Heart right ventricle (tissue), 16 donors: ENCODE measurements at regions not wholly inside any gene's neighbourhood (a gene's known extent, or its start where the extent isn't known, plus 50 kb on each side); places are given as distances from the start of the nearest gene placed in this dataset.

ENCODE experiments used
- ATAC-seq, 8 donors: fragments of 200-7000 bp; cut with Tn5 transposase; one replicate each; pipeline ENCODE4 v1.9.1; 2020; ENCODE audit warnings: mild to moderate bottlenecking in 8 of 8, moderate library complexity in 8 of 8, moderate number of reproducible peaks in 1 of 8
- DNase-seq, 2 donors: peaks; one replicate each; pipeline ENCODE4 v3.0.0-alpha.2; 2020
- H3K27ac ChIP-seq, 10 donors: fragments of 200-600 bp; sonication (generic) in 2 of 10; one replicate each; pipeline versions ENCODE4 v1.5.0 to v1.8.0; 2020 to 2022; ENCODE audit warnings: mild to moderate bottlenecking in 3 of 10
- H3K27me3 ChIP-seq, 7 donors: fragments of 200-600 bp; one replicate each; pipeline ENCODE4 v1.8.0; 2021 to 2022; ENCODE audit warnings: mild to moderate bottlenecking in 2 of 7
- H3K36me3 ChIP-seq, 9 donors: fragments of 200-600 bp; sonication (generic) in 1 of 9; one replicate each; pipeline versions ENCODE4 v1.5.0 to v1.8.0; 2020 to 2022; ENCODE audit warnings: mild to moderate bottlenecking in 2 of 9
- H3K4me1 ChIP-seq, 9 donors: fragments of 200-600 bp; sonication (generic) in 1 of 9; one replicate each; pipeline versions ENCODE4 v1.5.0 to v1.8.0; 2020 to 2022; ENCODE audit warnings: mild to moderate bottlenecking in 4 of 9
- H3K4me3 ChIP-seq, 10 donors: fragments of 200-600 bp; sonication (generic) in 2 of 10; one replicate each; pipeline versions ENCODE4 v1.5.0 to v1.8.0; 2020 to 2022; ENCODE audit warnings: mild to moderate bottlenecking in 7 of 10, moderate library complexity in 2 of 10
- H3K9me3 ChIP-seq, 11 donors: fragments of 200-600 bp in 10 of 11; sonication (generic) in 2 of 11; one replicate each; pipeline versions ENCODE4 v1.5.0 to v1.8.0; 2013 to 2022; ENCODE audit warnings: mild to moderate bottlenecking in 2 of 11, control low read depth in 1 of 11, moderate library complexity in 1 of 11
- WGBS, 2 donors: extraction: QIAGEN DNeasy Blood & Tissue Kit; methylation state at CpG; one replicate each; pipeline ENCODE4 v1.1.7; 2013; ENCODE audit warnings: inconsistent platforms in 1 of 2; 5-methylcytosine and 5-hydroxymethylcytosine counted together
- intact Hi-C, 10 donors: fragments of 100-400 bp; cut with DNase I; formaldehyde crosslinking; loops; one replicate each; pipeline versions ENCODE4 v1.11.1 to v1.14.2; 2022
- TF ChIP-seq, protein P1 (sequence below), 9 donors: fragments of 200-600 bp; sonication (generic) in 2 of 9; IDR thresholded peaks; one replicate each; pipeline versions ENCODE4 v1.5.0 to v1.8.0; 2021 to 2022; ENCODE audit warnings: antibody characterized with exemption in 9 of 9, mild to moderate bottlenecking in 5 of 9, moderate library complexity in 1 of 9
- donor health status: Arrhythmogenic right ventricular cardiomyopathy.
- donor health status: ischemic (EF 13 %, LVEDD 7.1; RV severe dilation, severe dysfunction).
- donor health status: healthy with polysubstance abuse.
- donor health status: DM: no; HTN: yes; CAD: no.
- donor health status: DM: no; HTN: no; CAD: no.
- donor health status: ischemic (EF 25% LVEDD 6.9; RV normal size, moderate dysfunction).
- donor health status: ischemic (EF 25% LVEDD 5.7; RV mildly dilated, moderate dysfunction).
- donor health status: healthy.
- donor health status: DM: yes; HTN: yes; CAD: no.
- donor health status: Ischemic cardiomyopathy.
- donor health status: ischemic (EF 35%, LVEDD 5.7; RV mildly dilated, moderate dysfunction).
- donor health status: nonischemic (EF 11% LVEDD 7.7; RV severe dilation, severe dysfunction).
- donor health status: DM: yes; HTN: yes; CAD: no.
- donor health status: PGD.
- donor health status: ischemic (EF 29% LVEDD 5.4; RV normal size, mild dysfunction).
- donor health status: nonischemic (EF 23%, LVEDD 6.1; RV moderate dilation, normal function).

- DNase-seq (no peak), ATAC-seq (no peak)
- Histone ChIP-seq H3K4me1 (peaks cover 0 to 30% (median 8%) of the 10 kb centered on the region in 9 donors), H3K4me3 (no peak overlapping the region), H3K9me3 (no peaks in the 10 kb centered on the region), H3K36me3 (no peaks in the 10 kb centered on the region), H3K27ac (peak overlapping the region in 4 of 10 donors; percentile 11 to 59 (median 46)), H3K27me3 (no peaks in the 10 kb centered on the region)
- intact Hi-C loops, result loop anchor here in 2 of 10 donors (5.0 to 10.0 kb wide), 2 partner anchors 41 to 654 kb away; no protein-coding TSS in a partner anchor
- 87 to 91% methylated on average over 6 of the region's 6 CpGs for WGBS, 2 donors
- TF ChIP-seq, protein P1, sequence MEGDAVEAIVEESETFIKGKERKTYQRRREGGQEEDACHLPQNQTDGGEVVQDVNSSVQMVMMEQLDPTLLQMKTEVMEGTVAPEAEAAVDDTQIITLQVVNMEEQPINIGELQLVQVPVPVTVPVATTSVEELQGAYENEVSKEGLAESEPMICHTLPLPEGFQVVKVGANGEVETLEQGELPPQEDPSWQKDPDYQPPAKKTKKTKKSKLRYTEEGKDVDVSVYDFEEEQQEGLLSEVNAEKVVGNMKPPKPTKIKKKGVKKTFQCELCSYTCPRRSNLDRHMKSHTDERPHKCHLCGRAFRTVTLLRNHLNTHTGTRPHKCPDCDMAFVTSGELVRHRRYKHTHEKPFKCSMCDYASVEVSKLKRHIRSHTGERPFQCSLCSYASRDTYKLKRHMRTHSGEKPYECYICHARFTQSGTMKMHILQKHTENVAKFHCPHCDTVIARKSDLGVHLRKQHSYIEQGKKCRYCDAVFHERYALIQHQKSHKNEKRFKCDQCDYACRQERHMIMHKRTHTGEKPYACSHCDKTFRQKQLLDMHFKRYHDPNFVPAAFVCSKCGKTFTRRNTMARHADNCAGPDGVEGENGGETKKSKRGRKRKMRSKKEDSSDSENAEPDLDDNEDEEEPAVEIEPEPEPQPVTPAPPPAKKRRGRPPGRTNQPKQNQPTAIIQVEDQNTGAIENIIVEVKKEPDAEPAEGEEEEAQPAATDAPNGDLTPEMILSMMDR (IDR thresholded peaks at IDR 0.05), result no peak
These were observed 533.5 kb upstream of the TBL1XR1 start for GRCh38 chr3:177730814-177731213.

- TF ChIP-seq, protein P1 (IDR thresholded peaks at IDR 0.05), result no peak
- Histone ChIP-seq H3K9me3 (no peaks in the 10 kb centered on the region), H3K4me3 (no peak overlapping the region), H3K27me3 (no peaks in the 10 kb centered on the region), H3K36me3 (no peaks in the 10 kb centered on the region), H3K27ac (no peak overlapping the region), H3K4me1 (peaks cover 0 to 26% (median 5%) of the 10 kb centered on the region in 9 donors)
- WGBS, 2 donors, result 84 to 86% methylated on average over 3 of the region's 3 CpGs
- no peak for ATAC-seq
- DNase-seq, result no peak
- intact Hi-C loops, result loop anchor here in 2 of 10 donors (5.0 to 10.0 kb wide), 2 partner anchors 41 to 653 kb away; no protein-coding TSS in a partner anchor
These were observed 534.5 kb upstream of the TBL1XR1 start for GRCh38 chr3:177731644-177732268.

DNA sequence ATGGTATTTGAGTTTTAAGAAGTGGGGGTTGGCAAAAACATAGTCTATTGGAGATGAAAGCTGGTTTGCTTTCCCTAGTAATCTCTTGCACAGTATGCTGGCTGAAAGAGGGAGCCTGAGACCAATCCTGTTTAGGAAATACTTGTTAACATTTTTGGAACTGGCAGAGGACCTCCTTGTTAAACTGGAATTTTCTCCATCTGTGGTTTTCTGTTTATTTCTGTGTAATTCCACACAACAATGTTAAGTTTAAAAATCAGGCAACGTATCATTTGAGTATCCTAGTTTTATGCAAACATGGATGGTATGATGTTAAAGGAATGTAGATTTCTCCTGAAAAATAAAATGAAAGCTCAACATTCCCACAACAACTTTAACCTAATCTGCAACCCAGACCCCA, 536.0 kb upstream of the TBL1XR1 start:
- intact Hi-C loops, result loop anchor here in 2 of 10 donors (5.0 to 10.0 kb wide), 2 partner anchors 39 to 652 kb away; no protein-coding TSS in a partner anchor
- no peaks in the 10 kb centered on the region for H3K9me3 ChIP-seq
- peaks cover 0 to 26% (median 5%) of the 10 kb centered on the region in 9 donors for H3K4me1 ChIP-seq
- TF ChIP-seq, protein P1 (IDR thresholded peaks at IDR 0.05), result no peak
- H3K4me3 ChIP-seq, result no peak overlapping the region
- DNase-seq (no peak), ATAC-seq (no peak)
- 92 to 93% methylated on average over 1 of the region's 1 CpG for WGBS, 2 donors
- H3K27ac ChIP-seq, result no peak overlapping the region
- no peaks in the 10 kb centered on the region for H3K36me3 ChIP-seq
- no peaks in the 10 kb centered on the region for H3K27me3 ChIP-seq

GRCh38 chr3:177733936-177734335, 536.7 kb upstream of the TBL1XR1 start:
- DNase-seq, result no peak
- Histone ChIP-seq H3K4me1 (peaks cover 0 to 24% (median 4%) of the 10 kb centered on the region in 9 donors), H3K36me3 (no peaks in the 10 kb centered on the region), H3K9me3 (no peaks in the 10 kb centered on the region), H3K27ac (no peak overlapping the region), H3K27me3 (no peaks in the 10 kb centered on the region), H3K4me3 (no peak overlapping the region)
- 93 to 94% methylated on average over 2 of the region's 2 CpGs for WGBS, 2 donors
- intact Hi-C loops, result loop anchor here in 2 of 10 donors (5.0 to 10.0 kb wide), 2 partner anchors 38 to 651 kb away; no protein-coding TSS in a partner anchor
- TF ChIP-seq, protein P1 (IDR thresholded peaks at IDR 0.05), result no peak
- no peak for ATAC-seq
